GM18867 (cell line): ENCODE measurements at regions not wholly inside any gene's neighbourhood (a gene's known extent, or its start where the extent isn't known, plus 50 kb on each side); places are given as distances from the start of the nearest gene placed in this dataset.

Source experiments
- ATAC-seq: cut with Tn5 transposase; IDR thresholded peaks from one replicate; pipeline ENCODE4 v1.9.1; 2021; ENCODE audit warnings: mild to moderate bottlenecking, moderate library complexity; ENCODE audit not compliant: unreplicated experiment

- no peak for ATAC-seq
These were observed 779.0 kb upstream of the FLRT2 start for GRCh38 chr14:84750763-84751554.

GRCh38 chr14:84751745-84752144 is 778.2 kb upstream of the FLRT2 start:
- ATAC-seq = no peak

- ATAC-seq = no peak
These were observed 769.3 kb upstream of the FLRT2 start for GRCh38 chr14:84760489-84761126.

GRCh38 chr14:84767434-84767833 is 762.5 kb upstream of the FLRT2 start:
- ATAC-seq = no peak

- no peak for ATAC-seq
These were observed 759.9 kb upstream of the FLRT2 start for GRCh38 chr14:84770030-84770429.

- no peak for ATAC-seq
These were observed 752.6 kb upstream of the FLRT2 start for GRCh38 chr14:84777356-84777755.

- ATAC-seq = no peak
These were observed 747.0 kb upstream of the FLRT2 start for GRCh38 chr14:84782902-84783301.

- ATAC-seq = no peak
These were observed 746.4 kb upstream of the FLRT2 start for GRCh38 chr14:84783511-84783910.

GRCh38 chr14:84785996-84786395 is 743.9 kb upstream of the FLRT2 start:
- ATAC-seq = no peak

- no peak for ATAC-seq
These were observed 740.9 kb upstream of the FLRT2 start for GRCh38 chr14:84789012-84789411.

- ATAC-seq = no peak
These were observed 737.1 kb upstream of the FLRT2 start for GRCh38 chr14:84792722-84793410.

- ATAC-seq = no peak
These were observed 732.6 kb upstream of the FLRT2 start for GRCh38 chr14:84797326-84797725.

GRCh38 chr14:84804468-84804867 is 725.5 kb upstream of the FLRT2 start:
- no peak for ATAC-seq

GRCh38 chr14:84804895-84805294 is 725.0 kb upstream of the FLRT2 start:
- no peak for ATAC-seq

- ATAC-seq = no peak
These were observed 723.8 kb upstream of the FLRT2 start for GRCh38 chr14:84806181-84806580.

GRCh38 chr14:84806622-84807021 is 723.3 kb upstream of the FLRT2 start:
- no peak for ATAC-seq

GRCh38 chr14:84807673-84808072 is 722.3 kb upstream of the FLRT2 start:
- no peak for ATAC-seq

GRCh38 chr14:84809158-84809557 is 720.8 kb upstream of the FLRT2 start:
- no peak for ATAC-seq

GRCh38 chr14:84814391-84814790 is 715.6 kb upstream of the FLRT2 start:
- no peak for ATAC-seq

GRCh38 chr14:84819528-84819927 is 710.4 kb upstream of the FLRT2 start:
- no peak for ATAC-seq

- ATAC-seq = no peak
These were observed 704.3 kb upstream of the FLRT2 start for GRCh38 chr14:84825481-84826251.
